HFFc6 (cell line): ENCODE measurements at regions not wholly inside any gene's neighbourhood (a gene's known extent, or its start where the extent isn't known, plus 50 kb on each side); places are given as distances from the start of the nearest gene placed in this dataset.

Experiments used
- DNase-seq: peaks from one replicate; pipeline ENCODE4 v3.0.0-alpha.2; 2018
- H3K27ac Mint-ChIP-seq: 2 replicates; pipeline ENCODE4 v1.8.0; 2020; ENCODE audit warnings: mild to moderate bottlenecking, mixed read lengths
- H3K27me3 Mint-ChIP-seq: 2 replicates; pipeline ENCODE4 v1.8.0; 2021; ENCODE audit warnings: mild to moderate bottlenecking, moderate library complexity, mixed read lengths; ENCODE audit not compliant: insufficient read depth
- H3K36me3 Mint-ChIP-seq: 2 replicates; pipeline ENCODE4 v1.8.0; 2021; ENCODE audit warnings: low read depth, mixed read lengths
- H3K4me1 Mint-ChIP-seq: 2 replicates; pipeline ENCODE4 v1.8.0; 2020; ENCODE audit warnings: low read depth, mixed read lengths
- H3K4me3 Mint-ChIP-seq: 2 replicates; pipeline ENCODE4 v1.8.0; 2020; ENCODE audit warnings: mild to moderate bottlenecking, moderate library complexity, mixed read lengths
- H3K9me3 Mint-ChIP-seq: 2 replicates; pipeline ENCODE4 v1.8.0; 2020; ENCODE audit warnings: mild to moderate bottlenecking, mixed read lengths
- CTCF ChIP-seq: fragments of 200-600 bp; sonication (generic); IDR thresholded peaks from 2 replicates; pipeline ENCODE4 v1.5.0; 2021; ENCODE audit warnings: antibody characterized with exemption, mild to moderate bottlenecking

- no peak for TF ChIP-seq CTCF
- DNase-seq = no peak
- H3K27ac Mint-ChIP-seq = no peak overlapping the region
- peaks cover under 1% of the 10 kb centered on the region for H3K27me3 Mint-ChIP-seq
- H3K36me3 Mint-ChIP-seq = no peaks in the 10 kb centered on the region
- no peaks in the 10 kb centered on the region for H3K9me3 Mint-ChIP-seq
- no peak overlapping the region for H3K4me3 Mint-ChIP-seq
- H3K4me1 Mint-ChIP-seq = peaks cover 20% of the 10 kb centered on the region
Measured at GRCh38 chr7:131858611-131859010, 302.2 kb upstream of the PODXL start.

- H3K9me3 Mint-ChIP-seq = no peaks in the 10 kb centered on the region
- H3K36me3 Mint-ChIP-seq = no peaks in the 10 kb centered on the region
- H3K27me3 Mint-ChIP-seq = peaks cover 27% of the 10 kb centered on the region
Measured at GRCh38 chr7:131849472-131849871, 293.0 kb upstream of the PODXL start.

GRCh38 chr7:131848033-131848432 is 291.6 kb upstream of the PODXL start:
- Mint-ChIP-seq H3K9me3 (no peaks in the 10 kb centered on the region), H3K27ac (no peak overlapping the region), H3K36me3 (no peaks in the 10 kb centered on the region), H3K4me3 (no peak overlapping the region), H3K27me3 (peaks cover 27% of the 10 kb centered on the region), H3K4me1 (no peaks in the 10 kb centered on the region)
- TF ChIP-seq CTCF = no peak
- no peak for DNase-seq

More at GRCh38 chr7:131849472-131849871, 293.0 kb upstream of the PODXL start:
- DNase-seq = no peak
- Mint-ChIP-seq H3K4me3 (no peak overlapping the region), H3K27ac (no peak overlapping the region), H3K4me1 (no peaks in the 10 kb centered on the region)
- no peak for TF ChIP-seq CTCF

GRCh38 chr7:131845573-131846314 is 289.3 kb upstream of the PODXL start:
- DNase-seq = no peak
- Mint-ChIP-seq H3K36me3 (no peaks in the 10 kb centered on the region), H3K4me3 (no peak overlapping the region), H3K27me3 (peaks cover 30% of the 10 kb centered on the region), H3K4me1 (no peaks in the 10 kb centered on the region), H3K27ac (no peak overlapping the region), H3K9me3 (no peaks in the 10 kb centered on the region)
- TF ChIP-seq CTCF = no peak

GRCh38 chr7:131844369-131844768 is 287.9 kb upstream of the PODXL start:
- no peak overlapping the region for H3K4me3 Mint-ChIP-seq
- no peak overlapping the region for H3K27ac Mint-ChIP-seq
- TF ChIP-seq CTCF = no peak
- no peaks in the 10 kb centered on the region for H3K4me1 Mint-ChIP-seq
- H3K9me3 Mint-ChIP-seq = no peaks in the 10 kb centered on the region
- peaks cover 35% of the 10 kb centered on the region for H3K27me3 Mint-ChIP-seq
- no peak for DNase-seq
- no peaks in the 10 kb centered on the region for H3K36me3 Mint-ChIP-seq
